Adrenal gland (tissue), 9 donors: ENCODE measurements at regions not wholly inside any gene's neighbourhood (a gene's known extent, or its start where the extent isn't known, plus 50 kb on each side); places are given as distances from the start of the nearest gene placed in this dataset.

Experiments
- DNase-seq, 7 donors: peaks; one replicate each; pipeline ENCODE4 v3.0.0-alpha.2; 2019 to 2020
- H3K27ac ChIP-seq, 5 donors: fragments of 200-600 bp; sonication (generic) in 4 of 5; 1 replicate in 3 of 5; 2 replicates in 2 of 5; pipeline versions ENCODE4 v1.5.1 to v1.8.0; 2016 to 2020; ENCODE audit warnings: mild to moderate bottlenecking in 1 of 5
- H3K27me3 ChIP-seq: fragments of 200-600 bp; 2 replicates; pipeline ENCODE4 v1.8.0; 2021
- H3K36me3 ChIP-seq, 2 donors: fragments of 200-600 bp; replicated peaks in 1 of 2; 1 replicate in 1 of 2; 2 replicates in 1 of 2; pipeline versions ENCODE4 v1.5.1 to v1.8.0; 2018 to 2022
- H3K4me1 ChIP-seq, 2 donors: fragments of 200-600 bp; replicated peaks in 1 of 2; 1 replicate in 1 of 2; 2 replicates in 1 of 2; pipeline versions ENCODE4 v1.5.1 to v1.8.0; 2018 to 2021
- H3K4me3 ChIP-seq, 4 donors: fragments of 200-600 bp; sonication (generic) in 3 of 4; one replicate each; pipeline ENCODE4 v1.5.1; 2016 to 2018
- H3K9me3 ChIP-seq, 3 donors: fragments of 200-600 bp; sonication (generic) in 1 of 3; replicated peaks in 1 of 3; 1 replicate in 2 of 3; 2 replicates in 1 of 3; pipeline versions ENCODE4 v1.5.1 to v1.8.0; 2016 to 2021
- CTCF ChIP-seq, 6 experiments: fragments of 450-650 bp in 4 of 6; fragments of 200-600 bp in 2 of 6; sonication (generic) in 1 of 6; IDR thresholded peaks; 1 replicate in 5 of 6; 2 replicates in 1 of 6; pipeline versions ENCODE4 v1.5.1 to v1.8.0; 2016 to 2021; ENCODE audit warnings: antibody characterized with exemption in 6 of 6, mild to moderate bottlenecking in 2 of 6, moderate library complexity in 1 of 6
- POLR2A ChIP-seq, 2 donors: fragments of 450-650 bp; IDR thresholded peaks; one replicate each; pipeline ENCODE4 v1.6.1; 2017; ENCODE audit warnings: antibody characterized with exemption in 2 of 2, mild to moderate bottlenecking in 2 of 2, moderate library complexity in 1 of 2
- WGBS, 4 donors: extraction: QIAGEN DNeasy Blood & Tissue Kit in 2 of 4; methylation state at CpG; one replicate each; pipeline versions ENCODE4 v1.1.5 to v1.1.7; 2013 to 2017; 5-methylcytosine and 5-hydroxymethylcytosine counted together
- intact Hi-C, 2 donors: fragments of 100-400 bp; cut with DNase I; formaldehyde crosslinking; loops; one replicate each; pipeline versions ENCODE4 v1.14.1 to v1.15.0; 2022 to 2023
- donor health status: healthy with polysubstance abuse.
- donor health status: Bipolar disorder and iron deficiency.
- donor health status: DM: yes; HTN: yes; CAD: no.
- donor health status: DM: no; HTN: no; CAD: no.
- donor health status: DM: no; HTN: no; CAD: no.

GRCh38 chr2:107684421-107684820 is 142.3 kb upstream of the RGPD4 start:
- H3K4me3 ChIP-seq: no peak overlapping the region
- no peaks in the 10 kb centered on the region for H3K4me1 ChIP-seq
- DNase-seq: no peak
- 59 to 71% (median 63%) methylated on average over 4 of the region's 4 CpGs for WGBS, 4 donors
- intact Hi-C loops: no loop called here
- no peak overlapping the region for H3K27ac ChIP-seq
- H3K27me3 ChIP-seq: no peaks in the 10 kb centered on the region
- H3K9me3 ChIP-seq: no peaks in the 10 kb centered on the region
- TF ChIP-seq POLR2A (IDR thresholded peaks at IDR 0.05) (no peak), CTCF (IDR thresholded peaks at IDR 0.05) (no peak)
- H3K36me3 ChIP-seq: no peaks in the 10 kb centered on the region

GRCh38 chr2:107685421-107685986 is 141.2 kb upstream of the RGPD4 start:
- no peak for DNase-seq
- H3K4me1 ChIP-seq: no peaks in the 10 kb centered on the region
- 62 to 81% (median 68%) methylated on average over 3 of the region's 3 CpGs for WGBS, 4 donors

GRCh38 chr2:107687073-107687472 is 139.6 kb upstream of the RGPD4 start:
- Histone ChIP-seq H3K27me3 (no peaks in the 10 kb centered on the region), H3K9me3 (no peaks in the 10 kb centered on the region), H3K36me3 (no peaks in the 10 kb centered on the region), H3K4me3 (no peak overlapping the region), H3K4me1 (no peaks in the 10 kb centered on the region), H3K27ac (no peak overlapping the region)
- WGBS, 4 donors: 52 to 68% (median 65%) methylated on average over 6 of the region's 6 CpGs
- intact Hi-C loops: no loop called here
- DNase-seq: no peak
- TF ChIP-seq CTCF (IDR thresholded peaks at IDR 0.05) (no peak), POLR2A (IDR thresholded peaks at IDR 0.05) (no peak)

More at GRCh38 chr2:107685421-107685986, 141.2 kb upstream of the RGPD4 start:
- Histone ChIP-seq H3K27me3 (no peaks in the 10 kb centered on the region), H3K4me3 (no peak overlapping the region), H3K9me3 (no peaks in the 10 kb centered on the region), H3K36me3 (no peaks in the 10 kb centered on the region), H3K27ac (no peak overlapping the region)
- intact Hi-C loops: no loop called here
- TF ChIP-seq CTCF (IDR thresholded peaks at IDR 0.05) (no peak), POLR2A (IDR thresholded peaks at IDR 0.05) (no peak)

GRCh38 chr2:107688135-107688534 is 138.6 kb upstream of the RGPD4 start:
- 83 to 89% (median 86%) methylated on average over 5 of the region's 5 CpGs for WGBS, 4 donors
- Histone ChIP-seq H3K27ac (no peak overlapping the region), H3K4me1 (no peaks in the 10 kb centered on the region), H3K36me3 (no peaks in the 10 kb centered on the region), H3K9me3 (no peaks in the 10 kb centered on the region), H3K27me3 (no peaks in the 10 kb centered on the region), H3K4me3 (no peak overlapping the region)
- no peak for TF ChIP-seq CTCF (IDR thresholded peaks at IDR 0.05)
- no peak for TF ChIP-seq POLR2A (IDR thresholded peaks at IDR 0.05)
- intact Hi-C loops: no loop called here
- DNase-seq: no peak
